ENCODE measurements at regions not wholly inside any gene's neighbourhood (a gene's known extent, or its start where the extent isn't known, plus 50 kb on each side); places are given as distances from the start of the nearest gene placed in this dataset.

DNA sequence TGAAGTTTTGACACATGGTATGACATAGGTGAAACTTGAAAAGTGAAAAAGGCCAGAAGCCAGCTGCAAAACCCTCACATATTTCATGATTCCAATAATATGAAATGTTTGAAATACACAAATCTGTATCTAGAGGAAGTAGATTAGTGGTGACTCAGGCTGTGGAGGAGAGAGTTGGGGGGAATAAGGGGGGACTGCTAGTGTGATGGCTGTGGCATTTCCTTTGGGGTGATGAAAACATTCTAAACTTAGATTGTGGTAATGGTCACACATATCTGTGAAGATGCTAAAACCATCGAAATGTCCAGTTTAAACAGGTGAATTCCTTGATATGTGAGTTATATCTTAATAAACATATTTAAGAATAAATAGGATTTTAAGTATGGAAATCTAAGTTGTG is 343.5 kb upstream of the SFRP2 start:
- Histone ChIP-seq H3K4me1 (no peaks in the 10 kb centered on the region), H3K27me3 (replicated peaks; ENCODE audit: control insufficient read depth, insufficient read depth, low read length) (no peaks in the 10 kb centered on the region; the same call in 1 of the 2 replicates), H3K4me3 (ENCODE audit: low read depth, low read length) (no peak overlapping the region), H3K36me3 (ENCODE audit: control insufficient read depth, insufficient read depth, low read length) (no peaks in the 10 kb centered on the region), H3K9me3 (no peaks in the 10 kb centered on the region)
- Mint-ChIP-seq H3K9me3 (ENCODE audit: unreplicated experiment) (no peaks in the 10 kb centered on the region), H3K27ac (ENCODE audit: unreplicated experiment) (no peak overlapping the region), H3K27me3 (ENCODE audit: insufficient read depth, unreplicated experiment) (peaks cover 20% of the 10 kb centered on the region), H3K4me3 (ENCODE audit: unreplicated experiment) (no peak overlapping the region), H3K4me1 (ENCODE audit: low read depth, unreplicated experiment) (no peaks in the 10 kb centered on the region), H3K36me3 (ENCODE audit: insufficient read depth, unreplicated experiment) (no peaks in the 10 kb centered on the region)
- BruUV-seq (replicated peaks) = no TSS peak
- ChIA-PET CTCF (no interaction called here), POLR2A (no interaction called here)
- TF ChIP-seq, protein P1, sequence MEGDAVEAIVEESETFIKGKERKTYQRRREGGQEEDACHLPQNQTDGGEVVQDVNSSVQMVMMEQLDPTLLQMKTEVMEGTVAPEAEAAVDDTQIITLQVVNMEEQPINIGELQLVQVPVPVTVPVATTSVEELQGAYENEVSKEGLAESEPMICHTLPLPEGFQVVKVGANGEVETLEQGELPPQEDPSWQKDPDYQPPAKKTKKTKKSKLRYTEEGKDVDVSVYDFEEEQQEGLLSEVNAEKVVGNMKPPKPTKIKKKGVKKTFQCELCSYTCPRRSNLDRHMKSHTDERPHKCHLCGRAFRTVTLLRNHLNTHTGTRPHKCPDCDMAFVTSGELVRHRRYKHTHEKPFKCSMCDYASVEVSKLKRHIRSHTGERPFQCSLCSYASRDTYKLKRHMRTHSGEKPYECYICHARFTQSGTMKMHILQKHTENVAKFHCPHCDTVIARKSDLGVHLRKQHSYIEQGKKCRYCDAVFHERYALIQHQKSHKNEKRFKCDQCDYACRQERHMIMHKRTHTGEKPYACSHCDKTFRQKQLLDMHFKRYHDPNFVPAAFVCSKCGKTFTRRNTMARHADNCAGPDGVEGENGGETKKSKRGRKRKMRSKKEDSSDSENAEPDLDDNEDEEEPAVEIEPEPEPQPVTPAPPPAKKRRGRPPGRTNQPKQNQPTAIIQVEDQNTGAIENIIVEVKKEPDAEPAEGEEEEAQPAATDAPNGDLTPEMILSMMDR (IDR thresholded peaks at IDR 0.05; ENCODE audit: insufficient read depth in 1 of 2, low read depth in 1 of 2, low read length in 1 of 2, severe bottlenecking in 1 of 2, unreplicated experiment in 1 of 2) = no peak
- intact Hi-C loops (cut with micrococcal nuclease; ENCODE audit: unreplicated experiment) = no loop called here
- no peak for DNase-seq

DNA sequence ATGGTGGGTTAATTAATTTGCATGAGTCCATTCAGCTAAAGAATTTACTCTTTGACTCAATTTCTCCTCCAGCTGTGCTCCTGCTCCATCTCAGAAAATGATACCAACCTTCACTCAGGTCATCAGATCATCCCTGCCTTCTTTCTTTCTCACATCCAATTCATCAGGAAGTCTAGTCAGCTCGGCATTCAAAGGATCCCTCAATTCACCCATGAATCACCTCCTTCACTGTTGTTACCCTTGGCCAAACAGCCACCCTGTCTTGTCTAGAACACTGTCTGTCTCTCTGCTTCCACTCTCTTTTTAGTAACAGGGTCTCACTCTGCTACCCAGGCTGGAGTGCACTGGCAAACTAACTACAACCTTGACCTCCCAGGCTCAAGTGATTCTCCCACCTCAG is 337.4 kb upstream of the SFRP2 start:
- no peak for DNase-seq
- Mint-ChIP-seq H3K4me3 (ENCODE audit: unreplicated experiment) (no peak overlapping the region), H3K27me3 (ENCODE audit: insufficient read depth, unreplicated experiment) (peaks cover 15% of the 10 kb centered on the region), H3K9me3 (ENCODE audit: unreplicated experiment) (no peaks in the 10 kb centered on the region), H3K36me3 (ENCODE audit: insufficient read depth, unreplicated experiment) (no peaks in the 10 kb centered on the region), H3K4me1 (ENCODE audit: low read depth, unreplicated experiment) (no peaks in the 10 kb centered on the region), H3K27ac (ENCODE audit: unreplicated experiment) (no peak overlapping the region)
- intact Hi-C loops (cut with micrococcal nuclease; ENCODE audit: unreplicated experiment) = no loop called here
- Histone ChIP-seq H3K27me3 (replicated peaks; ENCODE audit: control insufficient read depth, insufficient read depth, low read length) (no peaks in the 10 kb centered on the region), H3K4me3 (ENCODE audit: low read depth, low read length) (no peak overlapping the region), H3K9me3 (no peaks in the 10 kb centered on the region), H3K36me3 (ENCODE audit: control insufficient read depth, insufficient read depth, low read length) (no peaks in the 10 kb centered on the region), H3K4me1 (no peaks in the 10 kb centered on the region)
- BruUV-seq (replicated peaks) = no TSS peak
- TF ChIP-seq, protein P1 (IDR thresholded peaks at IDR 0.05; ENCODE audit: insufficient read depth in 1 of 2, low read depth in 1 of 2, low read length in 1 of 2, severe bottlenecking in 1 of 2, unreplicated experiment in 1 of 2) = no peak
- ChIA-PET POLR2A (no interaction called here), CTCF (no interaction called here)

DNA sequence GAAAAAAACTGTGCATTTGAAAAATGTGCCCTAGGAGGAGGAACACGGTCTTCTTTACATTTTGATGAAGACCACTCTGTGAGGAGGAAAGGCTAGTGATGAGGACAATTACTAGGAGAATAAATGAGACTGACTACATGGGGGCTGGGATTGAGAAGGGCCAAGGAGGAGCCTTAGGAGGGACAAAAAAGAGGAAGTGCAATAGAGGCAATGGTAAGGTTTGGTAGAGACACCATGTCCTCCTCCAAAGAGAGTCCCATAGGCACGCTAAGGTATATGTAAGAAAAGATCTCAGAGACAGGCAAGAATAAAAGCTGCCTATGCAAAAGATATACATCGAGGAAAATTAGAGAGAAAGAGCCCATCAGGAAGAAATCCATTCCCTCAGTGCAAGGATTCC is 336.5 kb upstream of the SFRP2 start:
- no peaks in the 10 kb centered on the region for H3K4me1 Mint-ChIP-seq (ENCODE audit: low read depth, unreplicated experiment)
- POLR2A ChIA-PET = no interaction called here
- H3K27me3 ChIP-seq (replicated peaks; ENCODE audit: control insufficient read depth, insufficient read depth, low read length) = no peaks in the 10 kb centered on the region

More for the DNA sequence above, 336.5 kb upstream of the SFRP2 start:
- Histone ChIP-seq H3K9me3 (no peaks in the 10 kb centered on the region), H3K4me1 (no peaks in the 10 kb centered on the region), H3K4me3 (ENCODE audit: low read depth, low read length) (no peak overlapping the region), H3K36me3 (ENCODE audit: control insufficient read depth, insufficient read depth, low read length) (no peaks in the 10 kb centered on the region)
- no TSS peak for BruUV-seq (replicated peaks)
- TF ChIP-seq, protein P1 (IDR thresholded peaks at IDR 0.05; ENCODE audit: insufficient read depth in 1 of 2, low read depth in 1 of 2, low read length in 1 of 2, severe bottlenecking in 1 of 2, unreplicated experiment in 1 of 2) = no peak
- CTCF ChIA-PET = no interaction called here
- intact Hi-C loops (cut with micrococcal nuclease; ENCODE audit: unreplicated experiment) = no loop called here
- peaks cover 15% of the 10 kb centered on the region for H3K27me3 Mint-ChIP-seq (ENCODE audit: insufficient read depth, unreplicated experiment)
- no peak overlapping the region for H3K4me3 Mint-ChIP-seq (ENCODE audit: unreplicated experiment)
- no peaks in the 10 kb centered on the region for H3K9me3 Mint-ChIP-seq (ENCODE audit: unreplicated experiment)
- DNase-seq = no peak
- H3K36me3 Mint-ChIP-seq (ENCODE audit: insufficient read depth, unreplicated experiment) = no peaks in the 10 kb centered on the region
- no peak overlapping the region for H3K27ac Mint-ChIP-seq (ENCODE audit: unreplicated experiment)

Data from Caco-2 (cell line).